ENCODE measurements at regions not wholly inside any gene's neighbourhood (a gene's known extent, or its start where the extent isn't known, plus 50 kb on each side); places are given as distances from the start of the nearest gene placed in this dataset.

DNA sequence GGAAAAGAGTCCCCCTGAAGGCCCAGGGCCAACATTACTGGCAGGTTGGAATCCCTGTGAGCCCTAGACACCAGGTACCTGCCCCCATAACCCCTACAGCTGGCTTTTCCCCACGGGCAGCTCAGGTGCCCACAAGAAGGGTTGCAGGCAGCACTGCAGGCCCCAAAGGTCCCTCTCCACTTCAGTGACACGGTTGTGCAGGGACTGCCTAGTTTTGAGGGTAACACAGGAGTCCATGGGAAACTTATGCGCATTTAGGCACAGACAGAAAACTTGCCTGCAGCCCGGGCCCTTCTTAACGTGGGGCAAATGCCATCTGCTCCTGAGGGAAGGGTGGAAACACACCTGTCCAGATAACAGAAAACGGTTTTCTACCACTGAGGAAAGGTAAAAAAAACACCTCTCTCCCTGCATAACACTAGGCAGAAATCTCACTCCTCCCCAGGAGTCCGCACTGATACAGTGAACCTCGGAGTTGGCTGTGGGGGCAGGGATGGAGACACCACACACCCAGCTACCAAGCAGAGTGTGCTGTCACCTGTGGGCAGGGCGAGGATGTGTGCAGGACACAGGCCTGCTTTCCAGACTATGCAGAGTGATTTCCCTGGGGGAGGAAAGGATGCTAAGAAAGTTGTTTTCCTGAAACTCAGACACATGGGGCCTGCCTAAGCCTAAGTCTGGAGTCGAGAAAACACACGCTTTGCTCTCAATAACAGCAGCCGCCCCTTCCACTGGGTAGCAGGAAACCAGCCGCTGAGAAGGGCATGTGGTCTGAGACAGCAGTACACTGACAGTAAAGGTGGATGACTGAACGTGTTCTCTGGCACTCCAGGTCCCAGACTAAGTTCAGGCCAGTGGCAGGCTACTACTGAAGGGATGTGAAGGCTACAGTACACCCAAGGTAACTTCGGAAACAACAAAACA lies 819.4 kb downstream of the DCDC2C start:
- Mint-ChIP-seq H3K27ac (no peak overlapping the region), H3K36me3 (no peaks in the 10 kb centered on the region), H3K9me3 (peaks cover 0 to 12% (median 10%) of the 10 kb centered on the region in 8 donors), H3K4me1 (no peaks in the 10 kb centered on the region), H3K4me3 (no peak overlapping the region), H3K27me3 (no peaks in the 10 kb centered on the region)
- Histone ChIP-seq H3K4me1 (ENCODE audit: insufficient read depth, low read length) (no peaks in the 10 kb centered on the region), H3K27me3 (ENCODE audit: insufficient read depth, low read length) (no peaks in the 10 kb centered on the region), H3K27ac (ENCODE audit: low read depth, low read length) (no peak overlapping the region), H3K36me3 (ENCODE audit: insufficient read depth, low read length) (no peaks in the 10 kb centered on the region), H3K9me3 (ENCODE audit: control insufficient read depth in 1 of 2, low read length in 2 of 2) (no peaks in the 10 kb centered on the region), H3K4me3 (ENCODE audit: low read length in 2 of 2) (no peak overlapping the region)
- no peak for DNase-seq
- ChIA-PET POLR2A (ENCODE audit: partially characterized antibody) (no interaction called here), CTCF (ENCODE audit: partially characterized antibody) (no interaction called here)
- intact Hi-C loops (cut with micrococcal nuclease) = no loop called here

DNA sequence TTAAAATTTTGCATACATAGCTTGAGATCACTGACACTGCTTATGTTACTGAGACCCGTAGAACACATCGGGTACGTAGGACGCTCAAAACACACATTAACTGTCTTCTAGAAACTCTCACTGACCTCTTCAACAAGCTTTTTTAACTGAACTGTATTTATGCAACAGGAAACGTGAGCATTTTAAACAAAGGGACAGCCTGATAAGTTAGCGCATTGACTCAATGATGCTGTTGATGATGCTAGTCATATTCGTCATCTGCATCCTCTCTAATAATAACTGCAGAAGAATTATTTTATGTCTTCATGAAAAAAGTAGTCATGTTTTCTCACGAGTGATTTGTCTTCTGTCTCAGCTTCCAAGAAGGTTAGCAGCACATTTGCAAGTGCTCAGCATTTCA lies 824.0 kb downstream of the DCDC2C start:
- Mint-ChIP-seq H3K27me3 (no peaks in the 10 kb centered on the region), H3K4me3 (no peak overlapping the region), H3K36me3 (no peaks in the 10 kb centered on the region), H3K4me1 (no peaks in the 10 kb centered on the region), H3K27ac (no peak overlapping the region), H3K9me3 (peaks cover 0 to 12% (median 4%) of the 10 kb centered on the region in 8 donors)
- POLR2A ChIA-PET (ENCODE audit: partially characterized antibody) = no interaction called here
- DNase-seq = no peak
- no peaks in the 10 kb centered on the region for H3K9me3 ChIP-seq (ENCODE audit: control insufficient read depth in 1 of 2, low read length in 2 of 2)
- CTCF ChIA-PET (ENCODE audit: partially characterized antibody) = no interaction called here
- intact Hi-C loops (cut with micrococcal nuclease) = no loop called here
- H3K4me1 ChIP-seq (ENCODE audit: insufficient read depth, low read length) = no peaks in the 10 kb centered on the region
- no peak overlapping the region for H3K4me3 ChIP-seq (ENCODE audit: low read length in 2 of 2)
- H3K27ac ChIP-seq (ENCODE audit: low read depth, low read length) = no peak overlapping the region
- H3K27me3 ChIP-seq (ENCODE audit: insufficient read depth, low read length) = no peaks in the 10 kb centered on the region
- H3K36me3 ChIP-seq (ENCODE audit: insufficient read depth, low read length) = no peaks in the 10 kb centered on the region

DNA sequence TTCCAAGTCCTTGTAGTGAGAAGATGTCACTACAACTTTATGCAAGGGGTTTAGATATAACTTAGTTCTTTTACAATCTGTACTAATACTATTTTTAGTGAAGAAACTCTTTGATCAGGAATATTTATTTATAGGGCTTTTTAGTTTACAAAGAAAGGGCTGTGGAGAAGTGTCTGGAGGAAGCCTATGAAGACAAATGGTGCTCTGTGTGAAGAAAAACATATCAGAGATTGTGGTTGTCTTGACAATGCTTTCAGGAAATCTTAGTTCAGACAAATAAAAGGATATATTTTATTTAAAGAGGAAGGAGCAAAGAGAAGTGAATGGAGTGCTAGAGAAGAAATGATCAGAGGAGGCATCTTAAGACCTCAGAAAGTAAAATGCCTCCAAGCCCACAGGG lies 824.9 kb downstream of the DCDC2C start:
- no peaks in the 10 kb centered on the region for H3K27me3 Mint-ChIP-seq
- H3K36me3 Mint-ChIP-seq = no peaks in the 10 kb centered on the region
- Histone ChIP-seq H3K27ac (ENCODE audit: low read depth, low read length) (no peak overlapping the region), H3K4me1 (ENCODE audit: insufficient read depth, low read length) (no peaks in the 10 kb centered on the region), H3K27me3 (ENCODE audit: insufficient read depth, low read length) (no peaks in the 10 kb centered on the region), H3K4me3 (ENCODE audit: low read length in 2 of 2) (no peak overlapping the region), H3K36me3 (ENCODE audit: insufficient read depth, low read length) (no peaks in the 10 kb centered on the region), H3K9me3 (ENCODE audit: control insufficient read depth in 1 of 2, low read length in 2 of 2) (no peaks in the 10 kb centered on the region)
- ChIA-PET POLR2A (ENCODE audit: partially characterized antibody) (no interaction called here), CTCF (ENCODE audit: partially characterized antibody) (no interaction called here)
- peaks cover 0 to 12% (median 4%) of the 10 kb centered on the region in 8 donors for H3K9me3 Mint-ChIP-seq
- no peak overlapping the region for H3K27ac Mint-ChIP-seq
- no peak for DNase-seq
- H3K4me1 Mint-ChIP-seq = no peaks in the 10 kb centered on the region
- H3K4me3 Mint-ChIP-seq = no peak overlapping the region
- intact Hi-C loops (cut with micrococcal nuclease) = no loop called here

- CTCF ChIA-PET (ENCODE audit: partially characterized antibody) = no interaction called here
Measured at GRCh38 chr2:4528773-4529172, 825.4 kb downstream of the DCDC2C start.

GRCh38 chr2:4529738-4530137 lies 826.4 kb downstream of the DCDC2C start:
- no peak overlapping the region for H3K4me3 Mint-ChIP-seq
- ChIA-PET CTCF (ENCODE audit: partially characterized antibody) (no interaction called here), POLR2A (ENCODE audit: partially characterized antibody) (no interaction called here)
- Histone ChIP-seq H3K36me3 (ENCODE audit: insufficient read depth, low read length) (no peaks in the 10 kb centered on the region), H3K4me1 (ENCODE audit: insufficient read depth, low read length) (no peaks in the 10 kb centered on the region), H3K27me3 (ENCODE audit: insufficient read depth, low read length) (no peaks in the 10 kb centered on the region), H3K4me3 (ENCODE audit: low read length in 2 of 2) (no peak overlapping the region), H3K27ac (ENCODE audit: low read depth, low read length) (no peak overlapping the region), H3K9me3 (ENCODE audit: control insufficient read depth in 1 of 2, low read length in 2 of 2) (no peaks in the 10 kb centered on the region)
- H3K36me3 Mint-ChIP-seq = no peaks in the 10 kb centered on the region
- intact Hi-C loops (cut with micrococcal nuclease) = no loop called here
- no peak overlapping the region for H3K27ac Mint-ChIP-seq
- peaks cover 0 to 12% (median 4%) of the 10 kb centered on the region in 8 donors for H3K9me3 Mint-ChIP-seq
- no peaks in the 10 kb centered on the region for H3K27me3 Mint-ChIP-seq
- H3K4me1 Mint-ChIP-seq = no peaks in the 10 kb centered on the region
- DNase-seq = no peak

More at GRCh38 chr2:4528773-4529172, 825.4 kb downstream of the DCDC2C start:
- no peak overlapping the region for H3K27ac ChIP-seq (ENCODE audit: low read depth, low read length)
- DNase-seq = no peak
- no peak overlapping the region for H3K4me3 ChIP-seq (ENCODE audit: low read length in 2 of 2)
- no peaks in the 10 kb centered on the region for H3K9me3 ChIP-seq (ENCODE audit: control insufficient read depth in 1 of 2, low read length in 2 of 2)
- H3K9me3 Mint-ChIP-seq = peaks cover under 1 to 12% (median 4%) of the 10 kb centered on the region in 8 donors
- no peak overlapping the region for H3K4me3 Mint-ChIP-seq
- no peaks in the 10 kb centered on the region for H3K27me3 ChIP-seq (ENCODE audit: insufficient read depth, low read length)
- no peaks in the 10 kb centered on the region for H3K4me1 Mint-ChIP-seq
- no peaks in the 10 kb centered on the region for H3K36me3 ChIP-seq (ENCODE audit: insufficient read depth, low read length)
- H3K27ac Mint-ChIP-seq = no peak overlapping the region
- intact Hi-C loops (cut with micrococcal nuclease) = no loop called here
- POLR2A ChIA-PET (ENCODE audit: partially characterized antibody) = no interaction called here
- no peaks in the 10 kb centered on the region for H3K36me3 Mint-ChIP-seq
- no peaks in the 10 kb centered on the region for H3K4me1 ChIP-seq (ENCODE audit: insufficient read depth, low read length)
- no peaks in the 10 kb centered on the region for H3K27me3 Mint-ChIP-seq

DNA sequence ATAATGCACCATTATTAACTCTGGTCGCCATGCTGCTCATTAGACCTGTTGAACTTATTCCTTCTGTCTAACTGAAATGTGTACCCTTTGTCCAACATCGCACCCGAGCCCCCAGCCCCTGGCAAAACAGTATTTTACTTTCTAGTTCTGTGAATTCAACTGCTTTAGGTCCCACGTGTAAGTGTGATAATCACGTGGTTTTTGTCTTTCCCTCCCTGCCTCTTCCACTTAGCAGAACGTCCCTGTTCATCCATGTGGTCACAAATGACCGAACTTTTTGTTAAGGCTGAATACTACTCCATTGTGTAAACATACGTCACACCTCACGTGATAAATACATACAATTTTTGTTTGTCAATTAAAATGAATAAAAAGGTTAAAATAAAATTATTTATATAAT lies 826.9 kb downstream of the DCDC2C start:
- intact Hi-C loops (cut with micrococcal nuclease) = no loop called here

GRCh38 chr2:4533806-4534205 lies 830.4 kb downstream of the DCDC2C start:
- intact Hi-C loops (cut with micrococcal nuclease) = no loop called here
- POLR2A ChIA-PET (ENCODE audit: partially characterized antibody) = no interaction called here

More for the DNA sequence above, 826.9 kb downstream of the DCDC2C start:
- Mint-ChIP-seq H3K9me3 (peaks cover 0 to 12% (median 4%) of the 10 kb centered on the region in 8 donors), H3K4me3 (no peak overlapping the region), H3K4me1 (no peaks in the 10 kb centered on the region), H3K36me3 (no peaks in the 10 kb centered on the region), H3K27ac (no peak overlapping the region), H3K27me3 (no peaks in the 10 kb centered on the region)
- ChIA-PET CTCF (ENCODE audit: partially characterized antibody) (no interaction called here), POLR2A (ENCODE audit: partially characterized antibody) (no interaction called here)
- no peaks in the 10 kb centered on the region for H3K4me1 ChIP-seq (ENCODE audit: insufficient read depth, low read length)
- no peak overlapping the region for H3K27ac ChIP-seq (ENCODE audit: low read depth, low read length)
- H3K27me3 ChIP-seq (ENCODE audit: insufficient read depth, low read length) = no peaks in the 10 kb centered on the region
- H3K36me3 ChIP-seq (ENCODE audit: insufficient read depth, low read length) = no peaks in the 10 kb centered on the region
- no peak for DNase-seq
- H3K9me3 ChIP-seq (ENCODE audit: control insufficient read depth in 1 of 2, low read length in 2 of 2) = no peaks in the 10 kb centered on the region
- H3K4me3 ChIP-seq (ENCODE audit: low read length in 2 of 2) = no peak overlapping the region

More at GRCh38 chr2:4533806-4534205, 830.4 kb downstream of the DCDC2C start:
- CTCF ChIA-PET (ENCODE audit: partially characterized antibody) = no interaction called here
- no peak overlapping the region for H3K27ac Mint-ChIP-seq
- no peaks in the 10 kb centered on the region for H3K9me3 ChIP-seq (ENCODE audit: control insufficient read depth in 1 of 2, low read length in 2 of 2)
- no peaks in the 10 kb centered on the region for H3K27me3 Mint-ChIP-seq
- peaks cover 0 to 7% (median 2%) of the 10 kb centered on the region in 8 donors for H3K9me3 Mint-ChIP-seq
- DNase-seq = no peak
- no peaks in the 10 kb centered on the region for H3K27me3 ChIP-seq (ENCODE audit: insufficient read depth, low read length)
- no peaks in the 10 kb centered on the region for H3K36me3 ChIP-seq (ENCODE audit: insufficient read depth, low read length)
- no peaks in the 10 kb centered on the region for H3K36me3 Mint-ChIP-seq
- H3K4me3 Mint-ChIP-seq = no peak overlapping the region
- no peak overlapping the region for H3K27ac ChIP-seq (ENCODE audit: low read depth, low read length)
- H3K4me1 Mint-ChIP-seq = no peaks in the 10 kb centered on the region
- H3K4me3 ChIP-seq (ENCODE audit: low read length in 2 of 2) = no peak overlapping the region
- no peaks in the 10 kb centered on the region for H3K4me1 ChIP-seq (ENCODE audit: insufficient read depth, low read length)

Measured in CD4-positive, alpha-beta memory T cell (primary cell).